ENCODE measurements at regions not wholly inside any gene's neighbourhood (a gene's known extent, or its start where the extent isn't known, plus 50 kb on each side); places are given as distances from the start of the nearest gene placed in this dataset.
"Not testable (repeated sequence)": the region's sequence is repeated elsewhere in the genome, so short reads cannot be mapped to it uniquely, and the experiment has no call there.

DNA sequence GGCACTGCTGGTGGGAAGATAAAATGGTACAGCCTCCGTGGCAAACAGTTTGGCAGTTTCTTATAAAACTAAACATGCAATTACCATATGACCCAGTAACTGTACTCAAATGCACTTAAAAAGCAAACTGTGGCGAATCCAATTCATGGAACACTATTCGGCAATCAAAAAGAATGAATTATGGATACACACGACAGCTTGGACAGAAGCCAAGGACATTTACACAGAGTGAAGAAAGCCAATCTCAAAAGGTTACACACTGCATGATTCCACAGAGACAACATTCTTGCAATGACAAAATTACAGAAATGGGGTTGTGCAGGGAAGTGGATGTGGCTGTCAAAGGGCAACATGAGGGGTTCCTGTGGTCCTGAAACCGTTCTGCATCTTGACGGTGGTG lies 122.1 kb upstream of the IQSEC1 start:
- no peak for DNase-seq

DNA sequence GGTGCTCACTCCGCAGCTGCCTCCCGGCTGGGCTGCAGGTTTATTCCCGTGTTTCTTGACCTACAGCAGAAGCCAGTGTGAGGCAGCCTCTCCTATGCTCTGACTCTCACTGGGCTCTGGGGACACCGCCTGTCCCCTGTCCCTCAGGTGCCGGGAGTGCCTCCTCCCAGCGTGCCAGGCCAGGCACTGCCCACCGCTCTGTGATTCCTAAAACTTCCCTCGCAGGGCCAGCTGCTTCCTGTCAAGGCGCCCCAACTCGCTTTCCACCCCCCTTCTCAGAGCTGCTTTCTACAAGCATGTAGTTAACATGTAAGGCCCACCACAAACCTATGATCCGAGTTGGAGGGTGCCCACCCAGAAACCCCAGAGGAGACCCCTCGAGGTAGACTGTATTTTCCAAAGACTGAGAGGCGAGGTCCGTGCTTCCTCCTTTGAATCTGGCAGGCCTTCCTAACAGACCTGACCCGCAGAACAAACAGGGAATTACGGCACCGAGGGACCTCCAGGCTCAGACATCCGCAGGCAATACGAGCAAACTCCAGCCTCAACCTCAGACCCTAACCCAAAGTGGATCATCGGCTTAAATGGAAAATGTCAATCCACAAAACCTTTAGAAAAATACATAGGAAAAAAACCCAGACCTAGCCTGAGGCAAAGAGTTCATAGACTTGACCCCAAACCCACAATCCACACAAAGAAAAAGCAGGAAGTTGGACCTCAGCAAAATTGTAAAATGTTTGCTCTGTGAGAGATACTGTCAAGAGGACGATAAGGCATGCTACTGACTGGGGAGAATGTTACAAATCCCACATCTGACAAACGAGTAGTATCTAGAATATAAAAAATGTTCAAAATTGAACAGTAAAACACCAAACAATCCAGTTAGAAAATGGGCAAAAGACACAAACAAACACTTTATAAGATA lies 121.3 kb upstream of the IQSEC1 start:
- no peak for DNase-seq

- DNase-seq, result no peak
These were observed 120.4 kb upstream of the IQSEC1 start for GRCh38 chr3:13193320-13194284.

DNA sequence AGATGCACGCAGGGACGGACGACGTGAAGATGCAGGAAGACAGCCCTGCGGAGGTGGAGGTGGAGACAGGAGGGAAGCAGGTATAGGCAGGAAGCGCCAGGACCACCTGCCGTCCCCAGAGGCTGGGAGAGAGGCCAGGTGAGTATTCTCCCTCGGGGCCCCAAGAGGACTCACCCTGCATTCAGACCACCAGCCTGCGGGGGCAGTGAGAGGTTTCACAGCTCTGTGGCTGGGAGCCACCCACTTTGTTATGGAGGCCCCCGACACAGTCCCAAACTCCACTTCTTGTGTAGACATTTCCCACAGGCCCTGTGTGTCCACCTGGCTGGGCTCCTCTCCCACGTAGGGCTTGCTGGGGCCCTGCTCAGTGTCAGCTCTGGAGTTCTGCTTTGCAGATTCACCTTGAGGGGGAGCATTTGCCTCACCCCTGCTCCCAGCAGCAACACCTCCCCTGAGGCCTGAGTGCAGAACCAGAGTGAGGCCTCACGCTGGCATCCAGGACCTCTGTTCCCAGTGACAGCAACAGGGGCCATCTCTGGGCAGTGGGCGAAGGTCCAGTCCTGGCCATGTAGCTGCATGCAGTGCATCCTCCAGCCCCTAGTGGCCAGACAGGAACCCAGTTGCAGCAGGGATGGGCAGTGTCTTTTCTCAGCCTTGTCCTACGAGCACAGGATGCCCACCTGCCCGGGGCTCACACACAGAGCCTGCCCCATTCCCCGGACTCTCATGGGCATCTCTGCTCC lies 119.4 kb upstream of the IQSEC1 start:
- no peak for DNase-seq

GRCh38 chr3:13191016-13191415 lies 117.8 kb upstream of the IQSEC1 start:
- no peak for DNase-seq

GRCh38 chr3:13190378-13190765 lies 117.1 kb upstream of the IQSEC1 start:
- no peak for DNase-seq

DNA sequence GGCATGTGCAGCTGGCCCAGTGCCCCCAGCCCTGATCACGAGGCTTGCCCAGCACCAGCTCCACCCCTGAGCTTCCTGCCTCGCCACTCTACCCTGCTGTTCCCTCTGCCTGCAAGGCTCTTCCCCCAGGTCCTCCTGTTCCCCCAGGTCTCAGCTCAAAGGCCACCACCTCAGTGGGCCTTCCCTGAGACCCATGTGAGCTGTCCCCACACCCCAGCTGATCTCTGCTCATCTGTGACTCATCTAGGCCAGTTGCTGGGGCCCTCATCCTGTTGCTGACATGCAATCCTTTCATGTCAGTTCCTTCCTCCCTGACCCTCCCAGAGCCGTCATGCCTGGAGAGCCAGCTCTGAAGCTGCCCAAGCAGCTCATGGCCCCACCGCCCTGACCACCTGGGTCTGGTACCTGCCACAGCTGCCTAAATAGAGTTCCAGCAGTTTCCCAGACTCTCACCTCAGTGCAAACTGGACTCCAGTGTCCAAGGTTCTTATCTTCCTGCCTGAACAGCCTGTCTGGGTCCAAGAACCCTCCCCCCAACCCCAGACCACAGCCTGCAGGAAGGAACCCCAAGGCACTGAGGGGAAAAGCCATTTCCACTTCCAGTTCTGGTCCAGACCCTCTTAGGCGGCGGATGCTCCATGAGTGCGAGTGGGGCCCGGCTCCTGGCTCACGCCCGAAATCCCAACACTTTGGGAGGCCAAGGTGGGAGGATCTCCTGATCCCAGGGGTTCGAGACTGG lies 116.6 kb upstream of the IQSEC1 start:
- no peak for DNase-seq

DNA sequence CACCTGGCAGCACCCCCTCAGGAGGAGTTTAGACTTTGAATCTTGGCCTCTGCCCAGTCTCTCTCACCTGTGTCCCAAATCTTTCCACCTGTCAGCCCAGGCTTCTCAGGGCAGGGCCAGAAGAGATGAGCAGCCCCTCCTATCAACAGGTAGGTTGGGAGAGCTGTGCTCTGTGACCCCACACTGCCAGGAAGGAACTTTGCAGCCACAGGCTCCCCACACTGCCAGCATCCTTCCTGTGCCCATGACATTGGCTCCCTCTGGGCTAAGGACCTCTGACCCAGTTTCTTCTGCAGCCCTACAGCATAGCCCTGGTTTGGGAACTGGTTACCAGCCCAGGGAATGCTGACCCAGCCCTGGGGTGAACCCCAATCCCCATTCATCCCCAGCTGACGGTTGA lies 115.7 kb upstream of the IQSEC1 start:
- DNase-seq, result no peak

DNA sequence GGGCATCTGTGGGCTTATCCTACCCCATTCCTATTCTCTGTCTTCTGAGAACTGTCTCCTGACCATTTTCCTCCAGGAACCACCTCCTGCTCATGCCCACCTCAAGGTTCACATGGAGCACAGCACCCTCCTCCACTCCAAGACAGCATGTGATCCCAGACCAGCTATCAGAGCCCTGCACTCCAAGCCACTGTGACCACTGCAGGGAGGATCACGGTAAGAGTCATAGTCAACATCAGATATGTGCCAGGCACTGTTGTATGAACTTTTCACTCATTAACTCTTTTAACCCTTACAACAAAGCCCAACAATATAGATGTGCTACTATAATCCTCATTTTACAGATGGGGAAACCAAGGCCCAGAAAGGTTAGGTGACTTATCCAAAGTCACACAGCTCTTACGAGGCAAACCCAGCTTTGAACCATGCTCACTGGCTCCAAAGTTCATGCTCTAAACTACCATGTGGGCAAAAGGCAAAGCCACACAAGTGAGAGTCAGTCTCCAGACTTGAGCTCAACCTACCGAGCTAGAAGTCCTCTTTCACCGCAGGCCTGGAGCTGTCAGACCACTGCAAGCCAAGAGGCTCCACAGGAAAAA lies 115.1 kb upstream of the IQSEC1 start:
- no peak for DNase-seq

DNA sequence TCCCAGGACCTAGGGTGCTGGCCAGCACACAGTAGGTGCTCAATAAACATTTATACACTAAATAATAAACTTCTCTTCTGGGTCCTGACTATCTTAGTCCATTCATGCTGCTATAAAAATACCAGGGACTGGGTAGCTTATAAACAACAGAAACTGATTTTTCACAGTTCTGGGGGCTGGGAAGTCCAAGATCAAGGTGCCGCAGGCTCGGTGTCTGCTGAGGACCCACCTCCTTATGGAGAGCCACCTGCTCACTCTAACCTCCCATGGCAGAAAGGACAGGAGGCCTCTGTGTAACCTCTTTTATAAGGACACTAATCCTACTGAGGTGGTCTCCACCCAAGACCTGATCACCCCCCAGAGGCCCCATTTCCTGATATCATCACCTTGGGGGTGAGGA lies 114.4 kb upstream of the IQSEC1 start:
- DNase-seq, result no peak

GRCh38 chr3:13186435-13186815 lies 113.2 kb upstream of the IQSEC1 start:
- no peak for DNase-seq

- DNase-seq, result no peak
These were observed 112.7 kb upstream of the IQSEC1 start for GRCh38 chr3:13185737-13186434.

GRCh38 chr3:13179582-13180210 lies 106.5 kb upstream of the IQSEC1 start:
- DNase-seq, result not testable (repeated sequence)

DNA sequence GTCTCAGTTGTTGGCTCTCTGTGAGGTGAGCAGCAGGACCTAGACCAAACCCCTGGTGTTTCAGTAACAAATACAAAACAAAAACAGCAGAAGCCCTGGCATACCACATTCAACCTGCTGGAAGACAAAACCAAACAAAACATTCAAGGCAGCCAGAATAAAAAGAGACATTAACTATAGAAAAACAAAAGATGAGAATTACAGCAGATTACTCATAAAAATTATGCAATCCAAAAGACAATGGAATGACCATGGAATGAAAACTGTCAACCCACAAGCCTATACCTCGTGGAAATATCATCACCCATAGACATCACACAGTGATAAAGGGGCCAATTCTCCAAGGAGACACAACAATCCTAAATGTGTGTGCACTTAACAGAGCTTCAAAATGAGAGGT lies 106.0 kb upstream of the IQSEC1 start:
- no peak for DNase-seq

GRCh38 chr3:13178107-13178506 lies 104.9 kb upstream of the IQSEC1 start:
- DNase-seq, result no peak

DNA sequence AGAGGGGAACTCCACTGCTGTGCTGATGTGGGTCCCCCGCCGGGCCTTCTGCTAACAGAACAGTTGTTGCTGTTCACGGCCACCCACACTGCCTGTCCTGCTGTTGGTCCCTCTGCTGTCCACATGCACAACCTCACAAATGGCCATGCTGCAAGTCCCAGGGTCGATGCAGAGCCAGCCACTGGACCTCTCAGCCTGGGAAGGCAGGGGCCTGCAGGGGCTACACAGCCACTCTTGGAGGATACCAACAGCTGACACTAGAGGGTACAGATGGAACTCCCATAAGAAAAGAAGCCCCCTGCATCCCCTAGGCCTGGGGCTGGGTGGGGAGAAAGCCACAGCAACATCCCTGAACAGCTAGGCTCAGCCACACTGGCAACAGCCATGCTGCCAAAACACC lies 104.4 kb upstream of the IQSEC1 start:
- DNase-seq, result no peak

GRCh38 chr3:13177236-13177635 lies 104.0 kb upstream of the IQSEC1 start:
- no peak for DNase-seq

- no peak for DNase-seq
These were observed 103.2 kb upstream of the IQSEC1 start for GRCh38 chr3:13176445-13176844.

GRCh38 chr3:13174803-13175135 lies 101.5 kb upstream of the IQSEC1 start:
- DNase-seq, result no peak
